ENCODE measurements at regions not wholly inside any gene's neighbourhood (a gene's known extent, or its start where the extent isn't known, plus 50 kb on each side); places are given as distances from the start of the nearest gene placed in this dataset.

DNA sequence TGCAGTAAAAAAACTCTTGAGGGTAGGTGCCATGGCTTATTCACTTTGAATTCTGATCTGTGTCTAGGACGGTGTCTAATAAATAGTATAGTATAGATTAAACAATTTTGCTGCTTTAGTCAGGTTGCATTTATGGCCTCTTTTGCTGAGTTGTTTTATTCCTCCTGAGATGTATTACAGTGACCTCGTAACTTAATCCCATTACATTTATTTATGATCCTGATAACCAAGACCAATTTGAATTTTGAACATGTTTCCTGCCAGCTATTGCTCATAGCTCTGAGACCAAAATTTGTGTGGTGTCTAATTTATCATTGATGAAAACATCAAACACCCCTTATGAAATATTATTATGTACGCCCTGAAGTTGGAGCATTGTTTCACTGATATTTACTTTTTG, 381.9 kb upstream of the SEMA3C start:
- Histone ChIP-seq H3K4me1 (ENCODE audit: control insufficient read depth in 2 of 2, insufficient read depth in 2 of 2, low read length in 2 of 2) (no peaks in the 10 kb centered on the region), H3K9me3 (ENCODE audit: control extremely low read depth in 1 of 3, control insufficient read depth in 2 of 3, insufficient read depth in 1 of 3, low read length in 2 of 3) (no peaks in the 10 kb centered on the region), H3K36me3 (replicated peaks in 1 of 2; ENCODE audit: control extremely low read depth in 1 of 2, control insufficient read depth in 1 of 2, extremely low read depth in 1 of 2, insufficient read depth in 2 of 2, low read length in 1 of 2) (no peaks in the 10 kb centered on the region), H3K27me3 (replicated peaks in 1 of 4; ENCODE audit: control extremely low read depth in 1 of 4, control insufficient read depth in 3 of 4, insufficient read depth in 4 of 4, low read length in 3 of 4) (no peaks in the 10 kb centered on the region), H3K9ac (ENCODE audit: low read length) (no peak overlapping the region), H3K27ac (ENCODE audit: low read length in 2 of 2) (no peak overlapping the region), H3K4me3 (ENCODE audit: control extremely low read depth in 1 of 5, extremely low read depth in 1 of 5, insufficient read depth in 1 of 5, low read depth in 2 of 5, low read length in 4 of 5) (no peak overlapping the region), H3K79me2 (ENCODE audit: control insufficient read depth, insufficient read depth, low read length) (no peaks in the 10 kb centered on the region), H4K20me1 (ENCODE audit: control insufficient read depth, insufficient read depth, low read length, poor library complexity, severe bottlenecking) (no peaks in the 10 kb centered on the region), H3K4me2 (replicated peaks; ENCODE audit: low read depth, low read length, poor library complexity, severe bottlenecking) (no peak overlapping the region), H2AFZ (ENCODE audit: insufficient read depth, low read depth, low read length, poor library complexity, severe bottlenecking) (no peak overlapping the region)
- DNase-seq (no peak), ATAC-seq (ENCODE audit: low read depth) (no peak)
- Mint-ChIP-seq H3K27ac (no peak overlapping the region), H3K4me3 (no peak overlapping the region), H3K27me3 (no peaks in the 10 kb centered on the region), H3K9me3 (ENCODE audit: insufficient read depth) (peaks cover 5% of the 10 kb centered on the region), H3K4me1 (no peaks in the 10 kb centered on the region)
- ChIA-PET POLR2A (no interaction called here), CTCF (no interaction called here)
- WGBS (ENCODE audit: insufficient coverage), result no CpG with 5 or more reads among the region's 3 CpGs
- TF ChIP-seq, protein P1, sequence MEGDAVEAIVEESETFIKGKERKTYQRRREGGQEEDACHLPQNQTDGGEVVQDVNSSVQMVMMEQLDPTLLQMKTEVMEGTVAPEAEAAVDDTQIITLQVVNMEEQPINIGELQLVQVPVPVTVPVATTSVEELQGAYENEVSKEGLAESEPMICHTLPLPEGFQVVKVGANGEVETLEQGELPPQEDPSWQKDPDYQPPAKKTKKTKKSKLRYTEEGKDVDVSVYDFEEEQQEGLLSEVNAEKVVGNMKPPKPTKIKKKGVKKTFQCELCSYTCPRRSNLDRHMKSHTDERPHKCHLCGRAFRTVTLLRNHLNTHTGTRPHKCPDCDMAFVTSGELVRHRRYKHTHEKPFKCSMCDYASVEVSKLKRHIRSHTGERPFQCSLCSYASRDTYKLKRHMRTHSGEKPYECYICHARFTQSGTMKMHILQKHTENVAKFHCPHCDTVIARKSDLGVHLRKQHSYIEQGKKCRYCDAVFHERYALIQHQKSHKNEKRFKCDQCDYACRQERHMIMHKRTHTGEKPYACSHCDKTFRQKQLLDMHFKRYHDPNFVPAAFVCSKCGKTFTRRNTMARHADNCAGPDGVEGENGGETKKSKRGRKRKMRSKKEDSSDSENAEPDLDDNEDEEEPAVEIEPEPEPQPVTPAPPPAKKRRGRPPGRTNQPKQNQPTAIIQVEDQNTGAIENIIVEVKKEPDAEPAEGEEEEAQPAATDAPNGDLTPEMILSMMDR (IDR thresholded peaks at IDR 0.05), result no peak
- no peak for TF ChIP-seq EZH2 (IDR thresholded peaks at IDR 0.05; ENCODE audit: borderline replicate concordance, insufficient read depth, low read depth, low read length, poor library complexity, severe bottlenecking)
- intact Hi-C loops (cut with micrococcal nuclease), result no loop called here

DNA sequence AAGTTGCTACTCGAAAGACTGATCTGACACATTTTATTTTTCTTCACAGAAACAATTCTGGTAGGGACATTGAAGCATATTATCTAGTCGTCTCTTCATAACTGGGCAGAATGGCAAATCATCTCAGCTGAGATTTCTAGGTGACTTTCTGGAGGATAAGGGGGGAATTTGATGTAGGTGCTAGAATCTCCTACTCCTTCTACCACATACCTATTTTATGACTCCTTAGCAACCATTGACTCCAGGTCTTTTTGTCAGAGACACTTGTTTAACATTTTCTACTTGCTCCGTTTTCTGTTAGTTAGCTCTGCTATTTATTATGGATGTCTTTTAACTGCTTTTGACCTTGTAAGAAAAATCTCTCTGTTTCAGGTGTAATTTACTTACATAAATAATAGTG, 380.9 kb upstream of the SEMA3C start:
- Histone ChIP-seq H3K36me3 (replicated peaks in 1 of 2; ENCODE audit: control extremely low read depth in 1 of 2, control insufficient read depth in 1 of 2, extremely low read depth in 1 of 2, insufficient read depth in 2 of 2, low read length in 1 of 2) (no peaks in the 10 kb centered on the region), H4K20me1 (ENCODE audit: control insufficient read depth, insufficient read depth, low read length, poor library complexity, severe bottlenecking) (no peaks in the 10 kb centered on the region), H3K79me2 (ENCODE audit: control insufficient read depth, insufficient read depth, low read length) (no peaks in the 10 kb centered on the region), H3K9me3 (ENCODE audit: control extremely low read depth in 1 of 3, control insufficient read depth in 2 of 3, insufficient read depth in 1 of 3, low read length in 2 of 3) (peaks cover 0 to 7% (median 0%) of the 10 kb centered on the region in 3 donors), H3K27me3 (replicated peaks in 1 of 4; ENCODE audit: control extremely low read depth in 1 of 4, control insufficient read depth in 3 of 4, insufficient read depth in 4 of 4, low read length in 3 of 4) (no peaks in the 10 kb centered on the region), H2AFZ (ENCODE audit: insufficient read depth, low read depth, low read length, poor library complexity, severe bottlenecking) (no peak overlapping the region), H3K4me1 (ENCODE audit: control insufficient read depth in 2 of 2, insufficient read depth in 2 of 2, low read length in 2 of 2) (no peaks in the 10 kb centered on the region), H3K4me2 (replicated peaks; ENCODE audit: low read depth, low read length, poor library complexity, severe bottlenecking) (no peak overlapping the region), H3K4me3 (ENCODE audit: control extremely low read depth in 1 of 5, extremely low read depth in 1 of 5, insufficient read depth in 1 of 5, low read depth in 2 of 5, low read length in 4 of 5) (no peak overlapping the region), H3K27ac (ENCODE audit: low read length in 2 of 2) (no peak overlapping the region), H3K9ac (ENCODE audit: low read length) (no peak overlapping the region)
- Mint-ChIP-seq H3K4me1 (no peaks in the 10 kb centered on the region), H3K27ac (no peak overlapping the region), H3K9me3 (ENCODE audit: insufficient read depth) (peaks cover 5% of the 10 kb centered on the region), H3K4me3 (no peak overlapping the region), H3K27me3 (no peaks in the 10 kb centered on the region)
- TF ChIP-seq, protein P1 (IDR thresholded peaks at IDR 0.05), result no peak
- TF ChIP-seq EZH2 (IDR thresholded peaks at IDR 0.05; ENCODE audit: borderline replicate concordance, insufficient read depth, low read depth, low read length, poor library complexity, severe bottlenecking), result no peak
- no peak for ATAC-seq (ENCODE audit: low read depth)
- DNase-seq, result no peak
- no CpG with 5 or more reads among the region's 3 CpGs for WGBS (ENCODE audit: insufficient coverage)
- POLR2A ChIA-PET, result no interaction called here
- intact Hi-C loops (cut with micrococcal nuclease), result no loop called here
- CTCF ChIA-PET, result no interaction called here

Measured in B cell (primary cell).